HepG2 (cell line): ENCODE measurements at regions not wholly inside any gene's neighbourhood (a gene's known extent, or its start where the extent isn't known, plus 50 kb on each side); places are given as distances from the start of the nearest gene placed in this dataset.

ENCODE experiments used
- ARNT ChIP-seq: fragments of 450-650 bp; IDR thresholded peaks from 2 replicates; pipeline ENCODE4 v1.6.1; 2017
- CTCF ChIP-seq: sonication (generic); formaldehyde crosslinking; IDR thresholded peaks from 2 replicates; pipeline ENCODE4 v1.5.0; 2020; ENCODE audit warnings: mild to moderate bottlenecking, missing genetic modification reagents, moderate library complexity
- ESRRA ChIP-seq: sonication (generic); formaldehyde crosslinking; IDR thresholded peaks from 2 replicates; pipeline ENCODE4 v1.5.1; 2020; ENCODE audit warnings: mild to moderate bottlenecking, low read depth, missing genetic modification reagents
- MAFK ChIP-seq, 2 experiments: IDR thresholded peaks in 1 of 2; conservative IDR thresholded peaks in 1 of 2; 2 replicates each; pipeline ENCODE4 v1.6.1; 2011; ENCODE audit warnings: improper control_type of control experiment in 2 of 2, low read length in 2 of 2
- NR2F2 ChIP-seq: IDR thresholded peaks from 2 replicates; pipeline ENCODE4 v1.6.1; 2012; ENCODE audit warnings: low read depth, inconsistent platforms, borderline replicate concordance
- TP53 ChIP-seq: sonication (generic); formaldehyde crosslinking; conservative IDR thresholded peaks from 2 replicates; pipeline ENCODE4 v1.4.0; 2020; ENCODE audit warnings: missing genetic modification reagents
- ZNF367 ChIP-seq: sonication (generic); formaldehyde crosslinking; IDR thresholded peaks from 2 replicates; pipeline ENCODE4 v1.4.0; 2020; ENCODE audit warnings: missing genetic modification reagents, borderline replicate concordance
- ZNF383 ChIP-seq: sonication (generic); formaldehyde crosslinking; IDR thresholded peaks from 2 replicates; pipeline ENCODE4 v1.4.0; 2020; ENCODE audit warnings: missing genetic modification reagents, mild to moderate bottlenecking, borderline replicate concordance

- TF ChIP-seq ZNF367 (CRISPR knock-in tag) (no peak), ARNT (no peak), MAFK (conservative IDR thresholded peaks at IDR 0.05 in 1 of 2, IDR thresholded peaks at IDR 0.05 in 1 of 2; ENCODE audit: low read length in 2 of 2) (no peak), CTCF (CRISPR knock-in tag) (no peak), NR2F2 (no peak), ESRRA (CRISPR knock-in tag) (no peak), TP53 (no peak), ZNF383 (no peak)
Measured at GRCh38 chr6:159399751-159400221, 230.6 kb downstream of the FNDC1 start.
